GM19035 (cell line): ENCODE measurements at regions not wholly inside any gene's neighbourhood (a gene's known extent, or its start where the extent isn't known, plus 50 kb on each side); places are given as distances from the start of the nearest gene placed in this dataset.

Experiments
- ATAC-seq: cut with Tn5 transposase; IDR thresholded peaks from one replicate; pipeline ENCODE4 v1.9.1; 2021; ENCODE audit not compliant: unreplicated experiment

DNA sequence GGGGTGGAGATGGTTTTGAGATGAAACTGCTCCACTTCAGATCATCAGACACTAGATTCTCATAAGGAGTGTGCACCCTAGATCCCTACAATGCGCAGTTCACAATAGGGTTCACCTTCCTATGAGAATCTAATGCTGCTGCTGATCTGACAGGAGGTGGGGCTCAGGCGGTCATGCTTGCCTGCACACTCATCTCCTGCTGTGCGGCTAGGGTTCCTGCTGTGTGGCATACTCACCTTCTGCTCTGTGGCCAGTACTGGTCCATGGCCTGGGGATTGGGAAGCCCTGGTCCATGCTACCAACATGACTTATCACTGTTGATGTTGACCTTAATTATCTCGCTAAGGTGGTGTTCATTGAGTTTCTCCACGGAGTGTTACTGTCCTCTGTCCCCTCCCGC is 144.5 kb downstream of the NAV1 start:
- no peak for ATAC-seq

GRCh38 chr1:201685485-201685884 is 143.5 kb upstream of the IPO9 start:
- ATAC-seq, result no peak

GRCh38 chr1:201686714-201687455 is 142.1 kb upstream of the IPO9 start:
- no peak for ATAC-seq

- ATAC-seq, result no peak
Observed at GRCh38 chr1:201688514-201688913, 140.4 kb upstream of the IPO9 start.

DNA sequence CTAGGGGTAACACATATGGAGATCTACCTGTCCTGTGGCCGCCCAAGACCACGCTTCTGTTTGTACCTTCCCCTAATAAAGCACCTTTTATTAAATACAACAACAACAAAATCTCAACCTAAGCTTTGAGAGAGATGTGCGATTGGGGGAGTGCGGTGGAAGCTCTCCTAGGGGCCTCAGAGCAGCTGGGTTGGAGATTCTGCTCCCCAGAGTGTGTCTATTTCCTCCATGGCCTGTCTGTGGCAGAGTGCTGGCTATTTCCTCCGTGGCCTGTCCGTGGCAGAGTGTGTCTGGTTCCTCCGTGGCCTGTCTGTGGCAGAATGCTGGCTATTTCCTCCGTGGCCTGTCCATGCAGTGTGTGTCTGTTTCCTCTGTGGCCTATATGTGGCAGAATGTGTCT is 139.3 kb upstream of the IPO9 start:
- no peak for ATAC-seq

DNA sequence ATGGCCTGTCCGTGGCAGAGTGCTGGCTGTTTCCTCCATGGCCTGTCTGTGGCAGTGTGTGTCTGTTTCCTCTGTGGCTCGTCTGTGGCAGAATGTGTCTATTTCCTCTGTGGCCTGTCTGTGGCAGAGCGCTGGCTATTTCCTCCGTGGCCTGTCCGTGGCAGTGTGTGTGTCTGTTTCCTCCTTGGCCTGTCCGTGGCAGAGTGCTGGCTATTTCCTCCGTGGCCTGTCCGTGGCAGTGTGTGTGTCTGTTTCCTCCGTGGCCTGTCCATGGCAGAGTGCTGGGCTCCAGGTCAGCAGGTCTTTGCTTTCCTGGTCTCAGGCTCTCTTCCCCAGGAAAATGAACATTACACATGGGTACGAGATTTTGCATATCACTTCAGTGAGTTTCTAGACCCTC is 138.4 kb upstream of the IPO9 start:
- no peak for ATAC-seq

- no peak for ATAC-seq
Observed at GRCh38 chr1:201691716-201692554, 137.0 kb upstream of the IPO9 start.

DNA sequence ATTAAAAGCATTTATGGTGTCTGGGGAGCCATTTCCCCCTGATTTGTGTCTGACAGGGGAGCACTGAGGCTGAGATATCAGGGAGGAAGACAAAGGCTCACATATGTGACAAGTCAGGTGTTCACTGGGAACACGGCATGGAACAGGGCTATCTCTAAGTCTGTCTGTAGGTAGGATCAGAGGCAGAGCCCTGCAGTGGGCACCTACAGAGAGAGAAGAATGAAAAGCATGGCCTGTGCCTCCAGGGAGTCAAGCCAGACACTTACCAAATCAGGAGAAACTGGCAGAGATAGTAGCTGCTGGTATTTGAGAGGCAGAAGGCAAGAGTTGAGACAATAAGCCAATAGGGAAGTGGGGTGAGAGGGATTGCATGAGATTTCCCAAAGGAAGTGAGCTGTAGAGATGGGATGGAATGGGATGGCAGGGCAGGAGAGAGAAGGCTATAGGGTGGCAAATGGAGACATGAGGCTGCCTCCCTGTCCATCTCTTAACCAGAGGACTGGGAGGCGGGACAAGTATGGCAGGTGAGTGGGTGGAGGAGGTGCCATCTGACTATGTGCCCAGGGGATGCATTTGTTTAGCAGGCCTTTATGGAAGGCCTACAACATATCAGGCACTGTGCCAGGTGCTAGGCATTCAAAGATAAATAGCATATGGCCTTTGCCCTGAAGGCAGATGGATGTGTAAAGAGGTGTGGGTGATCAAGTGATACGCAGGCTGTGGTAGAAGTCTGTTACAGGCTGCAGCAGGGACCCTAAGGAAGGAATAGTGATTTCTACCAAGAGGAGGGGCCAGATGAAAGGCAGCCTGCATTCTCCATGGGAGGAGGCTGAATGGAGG is 136.2 kb upstream of the IPO9 start:
- no peak for ATAC-seq

- no peak for ATAC-seq
Observed at GRCh38 chr1:201693890-201694607, 134.9 kb upstream of the IPO9 start.

DNA sequence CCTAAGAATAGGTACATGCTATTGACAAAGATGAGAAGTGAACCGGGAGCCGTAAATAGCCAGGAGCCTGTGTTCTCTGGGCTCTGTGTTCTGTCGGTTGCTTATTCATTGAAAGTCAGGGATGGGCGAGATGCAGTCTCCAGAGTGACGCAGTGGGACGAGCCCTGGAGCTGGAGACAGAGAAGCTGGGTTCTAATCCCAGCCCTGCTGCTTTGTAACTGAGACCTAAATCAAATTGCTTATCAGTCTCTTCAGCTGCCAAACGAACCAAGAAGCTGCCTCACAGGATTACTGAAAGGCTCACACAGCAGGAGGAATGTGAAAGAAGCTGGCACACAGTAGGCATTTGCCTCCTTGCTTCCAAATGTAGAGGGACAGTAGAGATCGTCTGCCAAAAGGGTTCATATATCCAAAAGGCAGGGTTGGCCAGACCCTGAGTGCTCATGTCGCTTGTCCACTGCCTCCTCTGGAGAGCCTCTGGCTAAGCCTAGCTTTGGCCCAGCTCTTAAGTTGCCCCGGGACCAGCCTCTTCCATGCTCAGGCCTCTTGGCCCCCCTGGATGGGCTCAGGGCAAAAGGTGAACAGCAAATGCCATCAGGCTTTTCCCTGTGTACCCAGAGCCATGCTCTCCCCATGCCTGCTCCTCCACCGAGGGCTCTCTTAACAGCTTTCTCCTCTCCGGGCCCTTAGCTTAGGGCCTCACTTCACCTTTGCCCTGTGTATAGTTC is 134.2 kb upstream of the IPO9 start:
- no peak for ATAC-seq

GRCh38 chr1:201695607-201696006 is 133.3 kb upstream of the IPO9 start:
- ATAC-seq, result no peak

- no peak for ATAC-seq
Observed at GRCh38 chr1:201696217-201696761, 132.7 kb upstream of the IPO9 start.

GRCh38 chr1:201697174-201697573 is 131.8 kb upstream of the IPO9 start:
- ATAC-seq, result no peak

DNA sequence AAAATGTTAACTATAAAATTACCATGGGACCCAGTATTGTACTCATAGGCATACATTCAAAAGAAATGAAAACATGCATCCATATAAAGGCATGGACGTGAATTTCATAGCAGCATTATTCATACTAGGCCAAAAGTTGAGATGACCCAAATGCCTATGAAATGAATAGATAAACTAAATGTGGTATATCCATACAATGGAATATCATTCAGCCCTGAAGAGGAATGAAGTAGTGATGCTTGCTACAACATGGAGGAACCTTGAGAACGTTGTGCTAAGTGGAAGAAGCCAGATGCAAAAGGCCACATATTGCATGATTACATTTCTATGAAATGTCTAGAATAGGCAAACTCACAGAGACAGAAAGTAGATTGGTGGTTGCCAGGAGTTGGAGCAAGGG is 127.1 kb upstream of the IPO9 start:
- no peak for ATAC-seq

- ATAC-seq, result no peak
Observed at GRCh38 chr1:201702936-201703335, 126.0 kb upstream of the IPO9 start.

DNA sequence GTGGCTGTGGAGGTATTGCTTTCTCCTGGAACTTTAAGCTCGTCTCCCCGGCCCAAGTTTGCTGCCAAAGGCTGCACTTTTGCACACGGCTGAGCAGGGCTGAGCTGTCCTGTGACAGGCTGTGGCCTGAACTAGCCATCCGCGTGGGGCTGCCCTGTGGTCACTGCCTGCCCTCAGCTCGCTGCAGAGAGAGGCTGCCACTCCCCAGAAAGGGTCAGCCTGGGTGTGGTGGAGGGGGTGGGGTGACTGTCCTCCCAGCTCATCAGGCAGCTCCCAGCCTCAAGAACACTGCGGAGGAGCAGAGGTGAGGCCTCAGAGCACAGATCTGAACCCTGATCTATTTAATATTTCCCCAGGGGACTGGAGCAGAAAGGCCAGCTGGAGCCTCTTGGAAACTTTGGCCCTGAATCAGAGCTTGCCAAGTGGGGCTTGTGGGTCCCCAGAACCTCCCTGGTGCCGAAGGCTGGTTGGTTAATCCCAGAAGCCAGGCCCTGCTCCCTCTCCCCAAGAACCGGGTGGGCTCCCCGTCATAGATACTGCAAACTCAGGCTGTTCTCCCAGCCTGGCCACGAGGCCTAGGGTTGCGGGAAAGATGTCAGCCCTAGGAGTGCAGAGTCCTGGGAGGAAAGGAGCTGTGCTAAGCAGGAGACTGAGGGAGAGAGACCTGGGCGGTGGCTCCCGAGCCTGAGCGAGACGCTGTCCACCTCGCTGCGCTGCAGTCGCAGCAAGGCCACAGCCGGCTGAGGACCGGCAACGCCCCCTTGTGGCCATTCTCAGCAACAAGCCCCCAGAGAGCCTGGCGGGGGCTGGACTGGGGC is 125.1 kb upstream of the IPO9 start:
- ATAC-seq, result peak; percentile 71

- no peak for ATAC-seq
Observed at GRCh38 chr1:201704439-201704792, 124.5 kb upstream of the IPO9 start.

DNA sequence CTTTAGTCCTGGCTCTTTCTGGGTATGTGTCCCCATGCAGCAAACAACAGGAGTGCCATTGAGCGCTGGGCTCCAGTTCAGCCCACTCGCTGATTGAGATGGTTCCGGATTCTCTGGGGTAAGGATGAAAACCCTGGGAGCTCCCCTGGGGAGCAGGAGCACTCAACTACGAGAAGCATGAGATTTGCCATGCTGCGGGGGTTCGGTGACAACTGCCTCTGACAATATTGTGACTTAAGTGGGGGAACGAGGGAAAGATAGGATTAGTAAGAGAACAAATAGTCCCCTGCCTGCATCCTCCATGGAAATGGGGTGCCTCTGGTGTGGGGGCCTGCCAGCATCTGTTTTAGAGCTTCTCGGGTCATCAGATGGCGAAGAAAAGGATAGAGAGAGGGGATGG is 123.6 kb upstream of the IPO9 start:
- no peak for ATAC-seq

DNA sequence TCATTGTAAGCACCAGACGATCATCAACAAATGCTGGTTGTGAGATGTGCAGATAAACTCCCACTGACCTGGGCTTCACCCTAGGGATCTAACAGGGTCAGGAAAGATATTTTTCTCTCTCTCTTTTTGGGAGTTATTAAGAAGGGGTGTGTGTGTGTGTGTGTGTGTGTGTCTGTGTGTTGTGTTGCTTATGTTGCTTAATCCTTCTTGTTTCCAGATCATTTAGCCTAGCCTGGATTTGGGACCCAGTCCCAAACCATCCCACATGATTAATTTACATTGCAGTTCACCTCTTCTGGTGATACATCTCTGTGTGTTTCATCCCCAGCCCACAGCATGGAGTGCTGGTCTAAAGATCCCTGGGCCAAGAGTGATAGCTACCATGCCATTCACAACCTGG is 122.8 kb upstream of the IPO9 start:
- no peak for ATAC-seq
